Naive B cell (primary cell): ENCODE measurements at regions not wholly inside any gene's neighbourhood (a gene's known extent, or its start where the extent isn't known, plus 50 kb on each side); places are given as distances from the start of the nearest gene placed in this dataset.

Experiments
- ATAC-seq, 2 donors: fragments of 150-1000 bp; cut with Tn5 transposase; 2 replicates each; pipeline ENCODE4 v1.10.0; 2021; ENCODE audit warnings: low read depth in 2 of 2, mild to moderate bottlenecking in 2 of 2, moderate library complexity in 2 of 2
- DNase-seq: peaks from one replicate; pipeline ENCODE4 v3.0.0; 2022
- H3K27ac Mint-ChIP-seq, 6 donors: one replicate each; pipeline ENCODE4 v1.8.0; 2020 to 2022; ENCODE audit warnings: mild to moderate bottlenecking in 6 of 6, mixed read lengths in 6 of 6, moderate library complexity in 5 of 6, inconsistent platforms in 2 of 6
- H3K27me3 Mint-ChIP-seq, 3 donors: one replicate each; pipeline ENCODE4 v1.8.0; 2021 to 2022; ENCODE audit warnings: mixed read lengths in 3 of 3, mild to moderate bottlenecking in 1 of 3
- H3K36me3 Mint-ChIP-seq, 2 donors: one replicate each; pipeline ENCODE4 v1.8.0; 2020 to 2022; ENCODE audit warnings: mixed read lengths in 2 of 2, inconsistent platforms in 1 of 2, mild to moderate bottlenecking in 1 of 2
- H3K4me1 Mint-ChIP-seq, 3 donors: one replicate each; pipeline ENCODE4 v1.8.0; 2020 to 2022; ENCODE audit warnings: mixed read lengths in 3 of 3, inconsistent platforms in 1 of 3, mild to moderate bottlenecking in 1 of 3, moderate library complexity in 1 of 3
- H3K4me3 Mint-ChIP-seq, 8 donors: one replicate each; pipeline ENCODE4 v1.8.0; 2020 to 2022; ENCODE audit warnings: mild to moderate bottlenecking in 8 of 8, mixed read lengths in 8 of 8, moderate library complexity in 8 of 8, inconsistent platforms in 2 of 8
- H3K9me3 Mint-ChIP-seq, 7 donors: one replicate each; pipeline ENCODE4 v1.8.0; 2020 to 2022; ENCODE audit warnings: mixed read lengths in 7 of 7, mild to moderate bottlenecking in 5 of 7, inconsistent platforms in 2 of 7, moderate library complexity in 1 of 7

- H3K4me1 Mint-ChIP-seq = peaks cover 0 to 2% (median 0%) of the 10 kb centered on the region in 3 donors
- no peaks in the 10 kb centered on the region for H3K27me3 Mint-ChIP-seq
- ATAC-seq = no peak
- DNase-seq = no peak
- peaks cover 0 to 8% (median 4%) of the 10 kb centered on the region in 7 donors for H3K9me3 Mint-ChIP-seq
- no peaks in the 10 kb centered on the region for H3K36me3 Mint-ChIP-seq
- H3K4me3 Mint-ChIP-seq = no peak overlapping the region
- no peak overlapping the region for H3K27ac Mint-ChIP-seq
These were observed 1255.8 kb downstream of the SLITRK5 start for GRCh38 chr13:88926890-88927502.

GRCh38 chr13:88932950-88933349 is 1261.8 kb downstream of the SLITRK5 start:
- DNase-seq = no peak
- Mint-ChIP-seq H3K4me3 (no peak overlapping the region), H3K36me3 (no peaks in the 10 kb centered on the region), H3K27me3 (no peaks in the 10 kb centered on the region), H3K27ac (no peak overlapping the region), H3K9me3 (no peaks in the 10 kb centered on the region), H3K4me1 (peaks cover 7 to 12% (median 9%) of the 10 kb centered on the region in 3 donors)
- ATAC-seq = no peak

GRCh38 chr13:88937384-88937783 is 1266.2 kb downstream of the SLITRK5 start:
- Mint-ChIP-seq H3K4me3 (peak overlapping the region in 2 of 8 donors; percentile 42 to 60), H3K27ac (peak overlapping the region in 1 of 6 donors; percentile 26), H3K9me3 (no peaks in the 10 kb centered on the region), H3K36me3 (no peaks in the 10 kb centered on the region), H3K27me3 (no peaks in the 10 kb centered on the region), H3K4me1 (peaks cover 12 to 16% (median 15%) of the 10 kb centered on the region in 3 donors)
- DNase-seq (no peak), ATAC-seq (no peak)

GRCh38 chr13:88945793-88946192 is 1274.6 kb downstream of the SLITRK5 start:
- Mint-ChIP-seq H3K4me1 (peaks cover 0 to 6% (median 0%) of the 10 kb centered on the region in 3 donors), H3K27ac (no peak overlapping the region), H3K27me3 (no peaks in the 10 kb centered on the region), H3K36me3 (no peaks in the 10 kb centered on the region), H3K9me3 (peaks cover 0 to 3% (median 0%) of the 10 kb centered on the region in 7 donors), H3K4me3 (no peak overlapping the region)
- DNase-seq (no peak), ATAC-seq (no peak)

GRCh38 chr13:88948501-88948900 is 1277.3 kb downstream of the SLITRK5 start:
- H3K27ac Mint-ChIP-seq = no peak overlapping the region
- no peaks in the 10 kb centered on the region for H3K9me3 Mint-ChIP-seq
- peaks cover 0 to 4% (median 0%) of the 10 kb centered on the region in 3 donors for H3K4me1 Mint-ChIP-seq
- no peaks in the 10 kb centered on the region for H3K36me3 Mint-ChIP-seq
- ATAC-seq (no peak), DNase-seq (no peak)
- H3K27me3 Mint-ChIP-seq = no peaks in the 10 kb centered on the region
- H3K4me3 Mint-ChIP-seq = no peak overlapping the region

GRCh38 chr13:88958821-88959220 is 1287.7 kb downstream of the SLITRK5 start:
- Mint-ChIP-seq H3K27me3 (no peaks in the 10 kb centered on the region), H3K27ac (no peak overlapping the region), H3K4me1 (no peaks in the 10 kb centered on the region), H3K4me3 (no peak overlapping the region), H3K9me3 (peaks cover 0 to 4% (median 0%) of the 10 kb centered on the region in 7 donors), H3K36me3 (no peaks in the 10 kb centered on the region)
- no peak for ATAC-seq
- no peak for DNase-seq

GRCh38 chr13:88976466-88976865 is 1305.3 kb downstream of the SLITRK5 start:
- Mint-ChIP-seq H3K27ac (no peak overlapping the region), H3K27me3 (no peaks in the 10 kb centered on the region), H3K36me3 (no peaks in the 10 kb centered on the region), H3K4me1 (peaks cover 0 to 4% (median 0%) of the 10 kb centered on the region in 3 donors), H3K9me3 (no peaks in the 10 kb centered on the region), H3K4me3 (no peak overlapping the region)
- DNase-seq = no peak
- ATAC-seq = no peak

GRCh38 chr13:88978607-88979006 is 1307.4 kb downstream of the SLITRK5 start:
- H3K9me3 Mint-ChIP-seq = no peaks in the 10 kb centered on the region
- no peaks in the 10 kb centered on the region for H3K36me3 Mint-ChIP-seq
- no peaks in the 10 kb centered on the region for H3K27me3 Mint-ChIP-seq
- DNase-seq = no peak
- no peak overlapping the region for H3K27ac Mint-ChIP-seq
- peaks cover 0 to 4% (median 0%) of the 10 kb centered on the region in 3 donors for H3K4me1 Mint-ChIP-seq
- no peak overlapping the region for H3K4me3 Mint-ChIP-seq
- no peak for ATAC-seq

GRCh38 chr13:88979465-88980175 is 1308.4 kb downstream of the SLITRK5 start:
- Mint-ChIP-seq H3K27ac (peak overlapping the region in 1 of 6 donors; percentile 2), H3K36me3 (no peaks in the 10 kb centered on the region), H3K4me3 (no peak overlapping the region), H3K4me1 (peaks cover 0 to 4% (median 0%) of the 10 kb centered on the region in 3 donors), H3K27me3 (no peaks in the 10 kb centered on the region), H3K9me3 (no peaks in the 10 kb centered on the region)
- no peak for DNase-seq
- peak; percentile 40 to 46 for ATAC-seq

- H3K9me3 Mint-ChIP-seq = peaks cover 0 to 2% (median 0%) of the 10 kb centered on the region in 7 donors
- no peaks in the 10 kb centered on the region for H3K27me3 Mint-ChIP-seq
- DNase-seq (no peak), ATAC-seq (no peak)
- H3K4me3 Mint-ChIP-seq = no peak overlapping the region
- H3K36me3 Mint-ChIP-seq = no peaks in the 10 kb centered on the region
- H3K27ac Mint-ChIP-seq = peak overlapping the region in 1 of 6 donors; percentile 41
- H3K4me1 Mint-ChIP-seq = no peaks in the 10 kb centered on the region
These were observed 1332.5 kb downstream of the SLITRK5 start for GRCh38 chr13:89003656-89004055.

GRCh38 chr13:89011615-89012014 is 1340.4 kb downstream of the SLITRK5 start:
- Mint-ChIP-seq H3K27me3 (no peaks in the 10 kb centered on the region), H3K36me3 (no peaks in the 10 kb centered on the region), H3K4me1 (peaks cover 0 to 7% (median 4%) of the 10 kb centered on the region in 3 donors), H3K27ac (no peak overlapping the region), H3K4me3 (no peak overlapping the region), H3K9me3 (peaks cover 0 to 6% (median 3%) of the 10 kb centered on the region in 7 donors)
- DNase-seq (no peak), ATAC-seq (peak in 1 of 2 donors; percentile 27)

GRCh38 chr13:89027694-89028306 is 1356.6 kb downstream of the SLITRK5 start:
- H3K27ac Mint-ChIP-seq = no peak overlapping the region

GRCh38 chr13:89029062-89029461 is 1357.9 kb downstream of the SLITRK5 start:
- Mint-ChIP-seq H3K27me3 (no peaks in the 10 kb centered on the region), H3K27ac (no peak overlapping the region)
- ATAC-seq = no peak

More at GRCh38 chr13:89027694-89028306, 1356.6 kb downstream of the SLITRK5 start:
- Mint-ChIP-seq H3K9me3 (peaks cover 0 to 11% (median 1%) of the 10 kb centered on the region in 7 donors), H3K4me1 (no peaks in the 10 kb centered on the region), H3K27me3 (no peaks in the 10 kb centered on the region), H3K4me3 (no peak overlapping the region), H3K36me3 (no peaks in the 10 kb centered on the region)
- DNase-seq = no peak
- no peak for ATAC-seq

GRCh38 chr13:89034015-89034414 is 1362.8 kb downstream of the SLITRK5 start:
- Mint-ChIP-seq H3K27me3 (no peaks in the 10 kb centered on the region), H3K4me1 (no peaks in the 10 kb centered on the region), H3K27ac (no peak overlapping the region), H3K36me3 (no peaks in the 10 kb centered on the region), H3K4me3 (no peak overlapping the region), H3K9me3 (peaks cover 3 to 9% (median 6%) of the 10 kb centered on the region in 7 donors)
- DNase-seq (no peak), ATAC-seq (no peak)

More at GRCh38 chr13:89029062-89029461, 1357.9 kb downstream of the SLITRK5 start:
- Mint-ChIP-seq H3K36me3 (no peaks in the 10 kb centered on the region), H3K9me3 (peaks cover 3 to 16% (median 8%) of the 10 kb centered on the region in 7 donors), H3K4me1 (no peaks in the 10 kb centered on the region), H3K4me3 (no peak overlapping the region)
- DNase-seq = no peak
